ENCODE measurements at regions not wholly inside any gene's neighbourhood (a gene's known extent, or its start where the extent isn't known, plus 50 kb on each side); places are given as distances from the start of the nearest gene placed in this dataset.
A peak's percentile ranks its signal among the peaks of the same experiment; 100 is the strongest.

GRCh38 chr18:43877616-43878321 lies 600.5 kb upstream of the SYT4 start:
- H3K27ac ChIP-seq (ENCODE audit: extremely low read depth, low read depth, low read length) = no peak overlapping the region
- H3K4me1 ChIP-seq (ENCODE audit: control insufficient read depth, insufficient read depth, low read length) = no peaks in the 10 kb centered on the region
- H3K9me3 ChIP-seq (ENCODE audit: control insufficient read depth, insufficient read depth, low read depth, low read length) = no peaks in the 10 kb centered on the region
- ChIA-PET CTCF (interaction anchor here (0.6 to 0.7 kb wide), 2 partner anchors 15 to 719 kb away, joined by 3 to 6 read pairs; no protein-coding TSS in a partner anchor), POLR2A (no interaction called here)
- no peaks in the 10 kb centered on the region for H3K36me3 ChIP-seq (ENCODE audit: control insufficient read depth in 2 of 2, insufficient read depth in 1 of 2, low read length in 2 of 2)
- no peak overlapping the region for H3K4me3 ChIP-seq (ENCODE audit: low read depth, low read length)
- TF ChIP-seq ZNF280C (tag by site-specific recombination; IDR thresholded peaks at IDR 0.05) (no peak), ZNF510 (tag by site-specific recombination; IDR thresholded peaks at IDR 0.05; ENCODE audit: insufficient replicate concordance) (no peak), GFI1B (tag by site-specific recombination; IDR thresholded peaks at IDR 0.05) (no peak), ZNF366 (tag by site-specific recombination; conservative IDR thresholded peaks at IDR 0.05) (peak; percentile 58; the same call in 1 of the 2 replicates), ZNF211 (tag by site-specific recombination; IDR thresholded peaks at IDR 0.05; ENCODE audit: low read depth) (no peak), ZNF114 (tag by site-specific recombination; IDR thresholded peaks at IDR 0.05) (no peak), ZNF37A (tag by site-specific recombination; IDR thresholded peaks at IDR 0.05) (no peak), ZBTB20 (tag by site-specific recombination; IDR thresholded peaks at IDR 0.05) (no peak)

- no peak for TF ChIP-seq ZXDB (tag by site-specific recombination; IDR thresholded peaks at IDR 0.05)
- no peak for TF ChIP-seq ZNF174 (tag by site-specific recombination; IDR thresholded peaks at IDR 0.05)
- TF ChIP-seq ZBTB49 (tag by site-specific recombination; IDR thresholded peaks at IDR 0.05; ENCODE audit: low read depth) = no peak
- no peak for TF ChIP-seq ZNF335 (tag by site-specific recombination; conservative IDR thresholded peaks at IDR 0.05)
- TF ChIP-seq ZNF280D (tag by site-specific recombination; IDR thresholded peaks at IDR 0.05) = no peak
- TF ChIP-seq ZNF530 (tag by site-specific recombination; IDR thresholded peaks at IDR 0.05; ENCODE audit: low read depth) = no peak
- TF ChIP-seq ZNF362 (tag by site-specific recombination; IDR thresholded peaks at IDR 0.05) = no peak
- TF ChIP-seq KLF8 (tag by site-specific recombination; IDR thresholded peaks at IDR 0.05) = no peak
- TF ChIP-seq ZNF692 (tag by site-specific recombination; IDR thresholded peaks at IDR 0.05) = no peak
- TF ChIP-seq ZNF398 (tag by site-specific recombination; IDR thresholded peaks at IDR 0.05) = no peak
- no peak for TF ChIP-seq ZBTB20 (tag by site-specific recombination; IDR thresholded peaks at IDR 0.05)
- no peak for TF ChIP-seq ZNF555 (tag by site-specific recombination; conservative IDR thresholded peaks at IDR 0.05)
- no peak for TF ChIP-seq MZF1 (tag by site-specific recombination; IDR thresholded peaks at IDR 0.05; ENCODE audit: borderline replicate concordance)
- Histone ChIP-seq H3K4me1 (ENCODE audit: control insufficient read depth, insufficient read depth, low read length) (no peaks in the 10 kb centered on the region), H3K4me3 (ENCODE audit: low read depth, low read length) (no peak overlapping the region), H3K36me3 (ENCODE audit: control insufficient read depth in 2 of 2, insufficient read depth in 1 of 2, low read length in 2 of 2) (no peaks in the 10 kb centered on the region), H3K9me3 (ENCODE audit: control insufficient read depth, insufficient read depth, low read depth, low read length) (no peaks in the 10 kb centered on the region), H3K27ac (ENCODE audit: extremely low read depth, low read depth, low read length) (no peak overlapping the region)
- POLR2A ChIA-PET = no interaction called here
- CTCF ChIA-PET = no interaction called here
Measured at GRCh38 chr18:43879415-43879814, 602.1 kb upstream of the SYT4 start.

Measured in HEK293 (cell line).